Fibroblast of pulmonary artery (primary cell): ENCODE measurements at regions not wholly inside any gene's neighbourhood (a gene's known extent, or its start where the extent isn't known, plus 50 kb on each side); places are given as distances from the start of the nearest gene placed in this dataset.

ENCODE experiments used
- DNase-seq: peaks from one replicate; pipeline ENCODE4 v3.0.0-alpha.2; 2010; ENCODE audit warnings: low read depth
- H3K4me3 ChIP-seq: replicated peaks from 2 replicates; pipeline ENCODE4 v1.5.1; 2011; ENCODE audit warnings: low read depth, mild to moderate bottlenecking, control low read depth, low read length, moderate library complexity
- TF ChIP-seq, protein P1 (sequence below): IDR thresholded peaks from 2 replicates; pipeline ENCODE4 v1.5.1; 2011; ENCODE audit warnings: mild to moderate bottlenecking, control low read depth, low read length, inconsistent platforms; ENCODE audit errors: missing control alignments

GRCh38 chr10:4483811-4484210 is 342.2 kb upstream of the AKR1E2 start:
- no peak for DNase-seq
- TF ChIP-seq, protein P1, sequence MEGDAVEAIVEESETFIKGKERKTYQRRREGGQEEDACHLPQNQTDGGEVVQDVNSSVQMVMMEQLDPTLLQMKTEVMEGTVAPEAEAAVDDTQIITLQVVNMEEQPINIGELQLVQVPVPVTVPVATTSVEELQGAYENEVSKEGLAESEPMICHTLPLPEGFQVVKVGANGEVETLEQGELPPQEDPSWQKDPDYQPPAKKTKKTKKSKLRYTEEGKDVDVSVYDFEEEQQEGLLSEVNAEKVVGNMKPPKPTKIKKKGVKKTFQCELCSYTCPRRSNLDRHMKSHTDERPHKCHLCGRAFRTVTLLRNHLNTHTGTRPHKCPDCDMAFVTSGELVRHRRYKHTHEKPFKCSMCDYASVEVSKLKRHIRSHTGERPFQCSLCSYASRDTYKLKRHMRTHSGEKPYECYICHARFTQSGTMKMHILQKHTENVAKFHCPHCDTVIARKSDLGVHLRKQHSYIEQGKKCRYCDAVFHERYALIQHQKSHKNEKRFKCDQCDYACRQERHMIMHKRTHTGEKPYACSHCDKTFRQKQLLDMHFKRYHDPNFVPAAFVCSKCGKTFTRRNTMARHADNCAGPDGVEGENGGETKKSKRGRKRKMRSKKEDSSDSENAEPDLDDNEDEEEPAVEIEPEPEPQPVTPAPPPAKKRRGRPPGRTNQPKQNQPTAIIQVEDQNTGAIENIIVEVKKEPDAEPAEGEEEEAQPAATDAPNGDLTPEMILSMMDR: no peak
- H3K4me3 ChIP-seq: no peak overlapping the region

- DNase-seq: no peak
- TF ChIP-seq, protein P1: no peak
- H3K4me3 ChIP-seq: no peak overlapping the region
Observed at GRCh38 chr10:4482659-4483058, 343.3 kb upstream of the AKR1E2 start.

DNA sequence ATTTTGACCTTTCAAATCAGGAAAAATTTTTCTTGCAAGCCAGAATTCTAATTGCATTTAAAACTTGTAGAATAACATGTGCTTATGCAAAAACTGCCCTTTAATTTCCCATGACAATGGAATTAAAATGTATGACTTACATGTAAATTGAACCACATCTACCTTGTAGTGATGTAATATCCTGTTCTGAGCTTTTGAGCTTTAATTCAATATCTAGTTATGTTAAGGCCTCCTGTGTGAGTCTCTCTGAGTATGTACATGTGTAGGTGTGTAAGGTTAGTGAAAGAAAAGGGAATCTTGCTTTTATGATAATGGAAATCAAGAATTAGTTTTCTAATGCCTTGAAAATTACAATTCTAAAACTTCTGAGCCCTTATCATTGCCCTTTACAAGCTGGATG is 344.8 kb upstream of the AKR1E2 start:
- TF ChIP-seq, protein P1: no peak
- no peak overlapping the region for H3K4me3 ChIP-seq
- no peak for DNase-seq

DNA sequence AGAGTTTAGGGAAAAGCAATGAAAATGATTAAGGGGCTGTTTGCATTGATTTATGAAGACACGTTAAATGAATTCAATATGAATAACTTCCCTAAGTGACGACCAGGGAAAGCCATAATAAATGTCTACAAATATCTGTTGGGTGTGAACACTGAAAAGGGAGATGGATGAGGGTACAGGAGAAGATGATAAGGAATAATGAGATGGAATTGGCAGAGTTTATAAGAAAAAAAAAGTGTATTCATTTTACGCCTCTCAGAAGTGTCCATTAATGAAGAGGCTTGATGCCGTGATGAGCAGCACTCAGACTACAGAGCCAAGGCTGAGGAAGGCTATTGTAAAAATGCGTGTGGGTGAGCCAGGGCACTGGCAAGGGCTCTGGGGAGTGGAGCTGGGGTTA is 346.7 kb upstream of the AKR1E2 start:
- TF ChIP-seq, protein P1: no peak
- DNase-seq: no peak
- H3K4me3 ChIP-seq: no peak overlapping the region

- DNase-seq: no peak
- no peak overlapping the region for H3K4me3 ChIP-seq
- TF ChIP-seq, protein P1: no peak
Observed at GRCh38 chr10:4477664-4478063, 348.3 kb upstream of the AKR1E2 start.

DNA sequence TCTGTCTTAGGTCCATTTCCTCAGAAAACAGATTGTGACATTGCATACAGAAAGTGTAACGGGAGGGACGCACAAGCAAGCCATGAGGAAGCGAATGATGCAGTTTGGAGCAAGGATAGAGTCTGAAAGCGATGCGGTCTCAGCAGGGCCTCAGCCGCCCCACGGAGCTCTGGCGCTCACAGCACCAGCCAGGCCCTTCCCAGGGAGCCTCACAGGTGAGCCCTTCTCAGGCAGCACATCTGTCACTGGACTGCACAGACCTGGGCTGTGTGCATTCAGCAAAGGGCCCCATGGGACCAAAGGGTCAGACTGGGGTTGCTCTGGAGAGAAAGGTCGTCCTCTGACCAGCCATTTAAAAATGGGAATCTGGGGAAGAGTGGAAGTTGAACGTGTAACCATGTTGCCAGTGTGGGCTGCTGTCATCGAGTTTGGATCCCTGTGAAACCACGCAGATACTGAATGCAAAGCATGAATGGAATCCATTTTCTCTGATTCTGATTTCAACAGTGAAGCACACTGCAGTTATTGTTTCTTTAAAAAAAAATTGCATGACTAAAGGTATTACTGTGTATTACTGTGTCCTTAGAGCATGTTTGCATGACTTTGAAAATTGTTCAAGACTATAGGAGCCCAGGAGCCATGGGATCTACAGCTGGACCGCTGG is 350.0 kb upstream of the AKR1E2 start:
- peak; percentile 6 for DNase-seq
- TF ChIP-seq, protein P1: no peak
- no peak overlapping the region for H3K4me3 ChIP-seq

GRCh38 chr10:4474829-4475228 is 351.2 kb upstream of the AKR1E2 start:
- DNase-seq: no peak
- no peak overlapping the region for H3K4me3 ChIP-seq
- TF ChIP-seq, protein P1: no peak
